ENCODE measurements at regions not wholly inside any gene's neighbourhood (a gene's known extent, or its start where the extent isn't known, plus 50 kb on each side); places are given as distances from the start of the nearest gene placed in this dataset.

DNA sequence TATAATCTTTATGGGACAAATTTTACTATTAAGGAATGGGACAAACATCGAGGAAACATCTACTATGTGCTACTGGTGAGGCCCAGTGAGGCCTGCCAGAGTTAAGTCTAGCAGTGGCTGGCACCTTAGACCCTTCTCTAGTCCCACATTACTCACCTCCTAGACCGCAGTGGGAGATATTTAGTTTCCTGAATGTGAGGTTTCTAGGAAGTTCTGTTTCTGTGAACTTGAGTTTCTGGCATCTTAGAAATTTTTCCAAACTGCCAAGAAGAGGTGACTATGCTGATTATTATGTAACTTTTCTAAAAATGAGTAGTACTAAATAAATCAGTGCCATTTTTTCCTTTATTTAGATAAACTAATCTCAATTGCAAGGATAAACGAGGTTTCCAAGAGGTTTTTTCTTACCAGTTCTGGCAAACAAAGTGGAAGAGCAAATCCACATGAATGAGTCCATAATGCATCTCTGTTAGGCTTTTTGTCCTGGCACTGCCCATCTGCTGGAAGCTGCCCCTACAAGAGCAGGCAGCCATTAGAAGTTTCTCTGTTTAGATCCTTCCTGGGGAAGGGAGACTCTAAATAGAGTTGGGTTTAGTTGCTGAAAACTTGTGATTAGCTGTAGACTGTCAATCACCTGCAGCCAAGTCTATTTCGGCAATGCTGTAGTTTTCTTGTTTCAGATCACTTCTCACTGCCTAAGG lies 348.7 kb downstream of the MAN2A1 start:
- no peak for DNase-seq

DNA sequence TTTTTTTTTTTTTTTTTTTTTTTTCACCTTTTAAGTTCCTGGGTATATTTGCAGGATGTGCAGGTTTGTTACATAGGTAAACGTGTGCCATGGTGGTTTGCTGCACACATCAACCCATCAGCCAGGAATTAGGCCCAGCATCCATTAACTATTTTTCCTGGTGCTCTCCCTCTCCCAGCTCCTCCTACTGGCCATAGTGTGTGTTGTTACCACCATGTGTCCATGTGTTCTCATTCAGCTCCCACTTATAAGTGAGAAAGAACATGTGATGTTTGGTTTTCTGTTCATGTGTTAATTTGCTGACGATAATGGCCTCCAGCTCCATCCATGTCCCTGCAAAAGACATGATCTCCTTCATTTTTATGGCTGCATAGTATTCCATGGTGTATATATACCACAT lies 350.5 kb downstream of the MAN2A1 start:
- DNase-seq, result no peak

DNA sequence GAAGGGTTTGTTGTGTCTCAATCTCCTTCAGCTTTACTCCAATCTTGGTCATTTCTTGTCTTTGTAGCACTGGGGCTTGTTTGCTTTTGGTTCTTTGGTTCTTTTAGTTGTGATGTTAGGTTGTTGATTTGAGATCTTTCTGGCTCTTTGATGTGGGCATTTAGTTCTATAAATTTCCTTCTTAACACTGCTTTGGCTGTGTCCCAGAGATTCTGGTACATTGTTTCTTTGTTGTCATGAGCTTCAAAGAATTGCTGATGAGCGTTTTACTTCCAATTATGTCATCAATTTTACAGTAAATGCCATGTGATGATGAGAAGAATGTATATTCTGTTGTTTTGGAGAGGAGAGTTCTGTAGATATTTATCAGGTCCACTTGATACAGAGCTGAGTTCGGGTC lies 353.3 kb downstream of the MAN2A1 start:
- peak; percentile 9 for DNase-seq

DNA sequence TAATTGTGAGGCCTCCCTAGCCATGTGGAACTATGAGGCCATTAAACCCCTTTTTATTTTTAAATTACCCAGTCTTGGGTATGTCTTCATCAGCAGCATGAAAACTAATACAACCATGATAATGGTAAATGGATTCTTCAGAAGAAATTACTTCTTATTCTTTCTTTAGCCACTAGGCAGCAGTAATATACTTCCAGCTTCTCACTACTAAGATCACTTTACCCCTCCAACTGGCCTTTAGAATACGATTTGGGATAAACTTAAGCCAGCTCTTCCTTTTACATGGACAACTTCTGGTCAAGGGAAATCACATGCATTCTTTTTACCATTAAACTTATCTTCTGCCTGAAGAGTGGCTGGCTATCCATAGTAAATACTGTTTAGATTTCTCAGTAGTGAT lies 355.4 kb downstream of the MAN2A1 start:
- DNase-seq, result no peak

DNA sequence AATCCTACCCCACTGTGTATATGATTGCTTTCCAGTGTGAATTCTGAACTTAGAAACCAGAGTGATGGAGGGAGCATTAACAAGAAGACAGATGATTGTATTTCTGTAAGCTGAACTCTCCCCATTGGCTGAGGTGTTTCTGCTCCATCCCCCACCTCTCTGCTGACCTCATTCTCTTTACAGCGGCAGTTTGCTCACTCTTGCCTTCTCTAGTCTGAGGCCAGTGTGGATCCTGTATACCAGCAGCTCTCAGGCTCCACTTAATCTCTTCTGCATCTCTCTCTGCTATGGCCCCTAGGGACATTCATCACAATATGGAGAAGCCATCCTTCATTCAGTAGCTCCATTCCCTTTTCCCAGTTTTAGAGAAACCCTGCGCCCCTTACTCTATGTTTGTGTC lies 358.8 kb downstream of the MAN2A1 start:
- no peak for DNase-seq

DNA sequence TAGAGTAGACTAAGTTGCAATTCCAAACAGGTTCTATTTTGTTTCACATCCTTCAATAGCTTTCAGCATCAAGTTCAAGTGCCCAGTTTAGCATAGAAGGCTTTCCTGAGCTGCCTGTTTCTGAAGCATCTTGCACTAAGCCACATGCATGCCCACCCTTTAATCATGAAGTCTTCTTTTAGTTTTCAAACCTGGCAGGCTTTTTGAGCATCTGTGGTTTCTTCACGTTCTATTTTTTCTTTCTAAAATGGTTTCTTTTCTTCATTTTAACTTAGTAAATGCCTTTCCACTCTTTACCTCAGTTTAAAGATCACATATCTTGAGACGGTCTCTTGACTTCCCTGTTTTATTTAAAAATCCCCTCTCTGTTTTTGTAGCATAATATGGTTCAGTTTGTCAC lies 360.1 kb downstream of the MAN2A1 start:
- no peak for DNase-seq

DNA sequence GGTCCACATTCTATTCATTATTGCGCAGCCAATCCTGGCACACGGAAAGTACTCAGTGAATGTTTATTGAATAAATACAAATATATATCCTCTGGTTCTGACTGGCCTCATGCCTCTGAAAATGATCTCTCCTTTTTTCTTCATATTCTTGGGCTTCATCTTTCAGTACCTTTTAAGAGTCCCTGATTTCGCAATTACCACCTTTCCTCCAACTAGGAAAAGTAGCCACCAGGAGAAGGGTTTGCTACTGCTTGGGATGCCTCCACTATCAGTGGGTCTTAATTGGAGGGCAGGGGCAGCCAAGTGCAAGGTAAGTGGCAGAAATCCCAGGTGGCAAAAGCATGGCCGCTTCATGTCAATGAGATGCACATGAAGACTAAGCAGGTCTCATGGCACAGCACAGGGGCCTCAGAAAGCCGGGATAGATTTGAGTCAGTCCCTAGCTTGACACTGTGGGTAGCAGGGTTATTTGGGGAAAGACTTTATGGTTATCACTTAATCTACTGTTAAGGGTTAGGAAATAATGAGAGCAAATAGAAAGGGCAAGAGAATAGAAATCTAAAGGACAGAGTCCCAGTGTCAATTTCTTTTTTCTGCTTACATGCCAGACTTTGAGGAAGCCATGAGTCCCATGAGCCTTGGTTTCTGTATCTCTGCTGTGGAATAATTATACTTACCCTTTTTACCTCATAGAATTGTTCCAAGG lies 361.1 kb downstream of the MAN2A1 start:
- no peak for DNase-seq

DNA sequence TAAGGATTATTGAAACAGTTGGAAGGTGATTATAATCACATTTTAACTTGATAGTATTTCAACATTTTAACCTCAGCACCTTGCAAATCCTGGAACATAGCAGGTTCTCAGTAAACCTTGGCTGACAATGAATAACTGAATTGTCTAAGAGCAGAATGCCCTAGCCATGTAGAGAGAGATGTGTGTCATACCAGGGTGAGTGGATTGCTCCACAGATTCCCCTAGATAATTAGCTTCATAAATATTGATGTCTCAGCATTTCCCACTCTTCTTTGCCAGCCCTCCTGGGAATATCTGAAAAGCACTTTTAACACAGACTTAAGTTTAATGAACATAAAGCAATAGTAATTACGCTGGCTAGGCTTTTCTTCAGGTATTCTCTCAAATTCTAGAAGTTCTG lies 363.5 kb downstream of the MAN2A1 start:
- no peak for DNase-seq

DNA sequence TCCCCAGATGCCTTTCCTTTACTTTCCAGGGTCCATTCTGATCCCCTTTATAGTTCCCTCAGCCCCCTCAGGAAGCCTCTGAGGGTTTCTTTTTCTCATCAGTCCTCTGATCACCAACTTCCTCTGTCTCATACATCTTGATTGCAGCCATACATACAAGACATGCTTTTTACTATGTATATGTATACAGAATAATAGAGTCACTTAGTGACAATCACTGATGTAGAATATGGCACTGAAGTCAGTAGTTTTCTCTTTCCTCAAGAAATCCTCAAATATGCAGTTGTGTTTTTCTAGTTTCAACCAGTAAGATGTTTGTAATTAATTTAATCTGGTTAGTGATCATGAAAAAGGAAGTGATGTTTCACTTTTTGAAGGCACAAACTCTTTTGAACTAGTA lies 364.1 kb downstream of the MAN2A1 start:
- no peak for DNase-seq

DNA sequence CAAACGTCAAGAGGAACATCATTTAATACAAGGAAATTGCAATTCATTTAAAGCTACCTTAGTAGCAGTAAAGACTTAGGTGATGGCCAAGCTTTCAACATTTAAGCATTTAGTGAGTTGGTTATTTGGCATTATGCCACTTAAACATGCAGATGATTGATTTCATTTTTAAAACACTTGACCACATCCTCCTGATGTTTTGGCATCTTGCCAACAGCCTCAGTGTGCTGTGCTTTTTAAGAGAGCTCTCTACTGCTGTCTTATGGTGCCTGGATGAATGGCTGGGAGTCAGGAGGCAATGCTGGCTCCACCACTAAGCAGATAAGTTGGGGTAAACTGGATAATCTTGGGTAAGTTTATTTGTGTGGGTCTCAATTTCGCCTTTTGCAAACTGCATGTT lies 364.5 kb downstream of the MAN2A1 start:
- DNase-seq, result peak; percentile 86

DNA sequence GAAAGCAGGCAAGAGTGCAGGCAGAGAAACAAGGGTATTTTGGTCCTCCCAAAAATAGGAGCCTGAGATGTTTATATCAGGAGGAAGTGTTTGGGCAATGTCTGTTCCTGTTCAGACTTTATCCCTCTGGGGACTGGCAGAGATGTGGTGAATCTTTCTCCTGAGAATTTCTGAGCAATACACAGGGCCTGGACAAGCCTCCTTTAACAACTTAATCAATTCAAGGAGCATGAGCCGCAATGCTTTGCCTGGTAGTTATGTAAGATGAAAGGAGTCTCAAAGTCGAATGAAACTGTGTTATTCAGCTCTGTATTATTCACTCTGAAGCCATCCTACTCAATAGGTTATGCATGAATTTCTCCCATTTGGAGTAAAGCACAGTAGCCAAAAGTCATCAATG lies 365.6 kb downstream of the MAN2A1 start:
- no peak for DNase-seq

DNA sequence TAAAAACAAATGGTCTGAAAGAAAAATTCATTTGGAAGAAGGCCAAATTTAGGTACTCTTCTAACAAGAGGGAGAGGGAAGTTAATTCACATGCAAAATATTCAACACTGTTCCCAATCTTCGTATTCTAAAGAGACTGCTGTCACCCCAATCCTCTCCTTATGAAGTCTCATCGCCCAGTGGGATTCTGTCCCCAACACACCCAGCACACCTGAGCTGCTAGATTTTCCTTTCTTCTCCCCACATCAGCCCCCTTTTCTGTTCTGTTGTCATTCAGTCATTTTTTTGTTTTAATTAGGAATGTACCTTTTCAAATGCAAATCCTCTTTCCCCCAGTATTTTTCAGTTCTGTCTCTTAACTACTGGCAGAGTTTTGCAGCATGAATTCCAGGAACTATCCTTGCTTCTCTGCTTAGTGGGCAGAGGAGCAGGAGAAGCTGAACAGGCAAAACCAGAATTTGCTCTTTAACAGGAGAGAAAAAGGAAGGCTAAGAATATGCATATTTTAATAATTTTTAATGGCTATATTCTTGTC lies 366.9 kb downstream of the MAN2A1 start:
- DNase-seq, result no peak

DNA sequence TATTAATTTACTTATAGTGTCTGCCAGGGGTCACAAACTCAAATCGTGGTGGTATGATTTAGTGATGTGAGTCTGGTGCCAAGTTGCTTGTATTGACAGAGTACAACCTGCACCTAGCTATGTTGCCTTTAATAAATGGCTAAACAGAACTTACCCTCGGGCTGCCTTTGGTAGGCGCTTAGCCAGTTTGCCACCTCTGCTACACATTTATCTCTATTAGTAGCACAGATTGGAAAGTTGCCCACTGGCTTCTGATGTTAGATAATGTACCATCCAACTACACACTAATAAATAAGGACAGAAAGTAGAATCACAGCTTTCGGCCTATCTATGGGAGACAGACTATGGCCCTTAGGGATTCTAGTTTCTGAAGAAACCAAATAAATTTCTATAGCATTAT lies 368.4 kb downstream of the MAN2A1 start:
- DNase-seq, result no peak

DNA sequence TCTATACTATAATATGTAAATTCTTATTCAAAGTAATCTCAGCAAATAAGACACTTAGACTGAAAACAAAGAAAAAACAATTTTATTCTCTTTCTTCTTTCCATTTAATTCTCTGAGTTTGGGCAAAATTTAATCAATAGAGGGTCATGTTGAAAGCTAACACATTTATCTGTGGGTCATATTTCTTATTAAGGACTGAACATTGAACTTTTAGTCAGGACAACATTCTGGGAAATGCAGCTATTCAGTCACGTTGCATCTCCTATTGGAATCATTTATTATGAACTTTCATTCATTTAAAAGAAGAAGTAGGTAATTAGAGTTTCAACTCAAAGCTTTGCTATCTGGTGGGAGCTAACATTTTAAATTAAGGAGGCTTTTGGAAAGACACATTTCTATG lies 372.5 kb downstream of the MAN2A1 start:
- DNase-seq, result no peak

DNA sequence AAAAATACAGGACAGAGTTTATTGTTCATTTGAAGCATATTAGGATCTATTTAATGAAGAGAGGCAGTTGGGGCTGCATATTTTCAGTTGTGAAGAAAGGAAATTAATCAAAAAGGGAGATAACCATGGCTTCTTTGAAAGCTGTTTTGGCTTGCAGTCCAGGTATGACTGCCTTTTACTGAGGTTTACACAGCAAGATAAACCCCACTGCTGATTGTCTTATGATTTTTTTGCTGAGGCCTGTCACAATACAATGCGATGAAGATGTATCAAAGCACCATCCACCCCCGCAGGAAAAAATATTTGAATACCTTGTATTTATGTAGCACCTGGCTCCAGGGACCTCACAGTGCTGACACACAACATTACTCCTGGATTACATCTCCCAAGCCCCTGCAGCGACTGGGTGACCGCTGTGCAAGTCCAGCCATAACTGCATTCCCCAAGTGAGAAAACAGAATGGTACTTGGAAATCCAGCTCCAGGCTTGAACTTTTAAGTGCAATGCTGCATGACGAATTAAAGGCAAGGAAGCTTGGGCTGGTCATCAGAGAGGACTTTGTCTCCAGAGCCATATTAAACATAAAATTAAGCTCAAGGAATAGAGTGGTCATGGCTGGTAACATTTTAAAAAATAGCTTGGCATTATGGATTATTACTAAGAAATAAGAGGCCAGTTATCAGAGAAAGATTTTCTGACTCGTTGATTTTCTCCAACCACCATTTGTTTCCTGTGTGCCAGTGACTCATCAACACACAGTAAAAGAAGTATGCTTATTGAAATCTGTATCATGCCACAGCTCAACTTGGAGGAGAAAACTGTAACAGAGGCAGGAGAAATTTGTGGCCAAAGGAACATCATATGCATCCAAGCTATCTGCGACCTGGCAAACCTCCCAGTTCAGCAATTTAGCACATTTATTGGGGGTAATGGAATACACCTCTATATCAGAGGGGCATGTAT lies 374.2 kb downstream of the MAN2A1 start:
- no peak for DNase-seq

DNA sequence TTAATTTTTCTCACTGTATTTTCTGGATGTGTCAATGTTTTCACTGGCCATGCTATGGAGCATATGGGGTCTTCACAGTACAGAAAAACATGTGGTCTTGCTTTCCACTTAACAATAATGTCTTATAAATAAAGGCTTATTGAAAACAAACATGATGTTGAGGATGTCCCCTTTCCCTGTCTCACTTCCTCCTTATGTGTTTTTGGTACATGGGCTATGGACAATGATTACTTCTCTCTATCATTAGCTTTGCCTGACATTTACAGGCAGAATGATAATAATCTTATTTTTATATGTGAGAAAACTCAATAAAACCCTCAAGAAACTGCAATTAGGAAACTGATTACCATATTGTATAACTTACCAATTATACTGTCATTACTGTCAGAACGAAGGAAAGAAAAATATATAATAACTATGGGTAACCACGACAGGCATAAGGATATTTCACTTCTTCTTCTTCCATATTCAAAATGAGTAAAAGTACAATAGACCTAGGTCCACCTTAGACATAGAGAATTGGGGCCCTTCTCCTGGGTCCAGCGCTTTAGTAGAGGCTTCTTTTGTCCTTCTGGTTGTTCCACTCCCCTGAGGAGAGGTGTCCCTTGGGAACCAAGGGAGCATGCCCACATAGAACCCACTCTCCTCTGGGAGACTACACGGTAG lies 375.0 kb downstream of the MAN2A1 start:
- no peak for DNase-seq

DNA sequence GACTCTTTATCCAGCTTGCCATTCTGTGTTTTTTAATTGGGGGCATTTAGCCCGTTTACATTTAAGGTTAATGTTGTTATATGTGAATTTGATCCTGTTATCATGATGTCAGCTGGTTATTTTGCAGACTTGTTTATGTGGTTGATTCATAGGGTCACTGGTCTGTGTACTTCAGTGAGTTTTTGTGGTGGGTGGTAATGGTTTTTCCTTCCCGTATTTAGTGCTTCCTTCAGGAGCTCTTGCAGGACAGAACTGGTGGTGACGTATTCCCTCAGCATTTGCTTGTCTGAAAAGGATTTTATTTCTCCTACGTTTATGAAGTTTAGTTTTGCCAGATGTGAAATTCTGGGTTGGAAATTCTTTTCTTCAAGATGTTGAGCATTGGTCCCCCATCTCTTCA lies 381.1 kb downstream of the MAN2A1 start:
- no peak for DNase-seq

DNA sequence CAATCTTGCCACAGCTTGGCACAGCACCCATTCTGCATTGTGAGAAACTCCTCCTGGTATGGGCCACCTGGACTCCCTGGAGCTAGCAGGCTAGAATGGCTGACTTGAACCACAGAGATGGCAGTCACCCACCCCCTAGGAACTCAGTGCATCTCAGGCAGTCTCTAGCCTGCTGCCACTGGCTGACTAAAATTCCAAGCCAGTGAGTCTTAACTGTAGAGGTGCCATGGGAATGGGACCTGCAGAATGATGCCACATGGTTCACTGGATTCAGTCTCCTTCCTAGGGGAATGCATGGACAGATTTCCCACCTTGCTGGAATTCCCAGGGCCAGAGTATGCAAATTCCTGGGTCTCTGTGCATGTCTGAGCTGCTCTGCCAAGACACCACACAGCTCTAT lies 382.9 kb downstream of the MAN2A1 start:
- no peak for DNase-seq

DNA sequence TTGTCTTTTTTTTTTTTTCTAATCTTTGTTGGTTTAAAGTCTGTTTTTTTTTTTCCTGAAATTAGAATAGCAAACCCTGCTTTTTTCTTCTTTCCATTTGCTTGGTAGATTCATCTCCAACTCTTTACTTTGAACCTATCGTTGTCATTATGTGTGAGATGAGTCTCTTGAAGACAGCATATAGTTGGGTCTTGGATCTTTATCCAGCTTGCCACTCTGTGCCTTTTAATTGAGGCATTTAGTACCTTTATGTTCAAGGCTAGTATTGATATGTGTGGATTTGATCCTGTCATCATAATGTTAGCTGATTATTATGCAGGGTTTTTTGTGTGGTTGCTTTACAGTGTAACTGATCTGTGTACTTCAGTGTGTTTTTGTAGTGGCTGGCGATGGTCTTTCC lies 383.8 kb downstream of the MAN2A1 start:
- no peak for DNase-seq

DNA sequence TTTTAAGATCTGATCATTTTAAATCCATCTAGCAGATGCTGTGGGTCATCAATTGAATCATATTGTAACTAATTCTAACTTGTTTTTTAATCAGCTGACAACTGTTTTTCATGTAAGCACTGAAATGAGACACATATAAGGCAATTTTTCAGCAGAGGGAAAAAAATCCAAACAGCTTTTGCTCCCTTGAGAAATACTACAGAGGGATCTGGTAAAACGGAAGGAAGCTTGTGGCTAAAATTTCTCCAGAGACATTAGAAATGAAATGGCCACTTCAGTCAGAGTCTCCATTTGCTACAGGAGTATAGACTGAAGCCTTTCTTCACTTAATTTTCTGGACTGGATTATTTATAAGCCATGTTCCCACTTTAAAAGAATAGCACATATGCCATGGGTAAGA lies 385.9 kb downstream of the MAN2A1 start:
- DNase-seq, result no peak

DNA sequence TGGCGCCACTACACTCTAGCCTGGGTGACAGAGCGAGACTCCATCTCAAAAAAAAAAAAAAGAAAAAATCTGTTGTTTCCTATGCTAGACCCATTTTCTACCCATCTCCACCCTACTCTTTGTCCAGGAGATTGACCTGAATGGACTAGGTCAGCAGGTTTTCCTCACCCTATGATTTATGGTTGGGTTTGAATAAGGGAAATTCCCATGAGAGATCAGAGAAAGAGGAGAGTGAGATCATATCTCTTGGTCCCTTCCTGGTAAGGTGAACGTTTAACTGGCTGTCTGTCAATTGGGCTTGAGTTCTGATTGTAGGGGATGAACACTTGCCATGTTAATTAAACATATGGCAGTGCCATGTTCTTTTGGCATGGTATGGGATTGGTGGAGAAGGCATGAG lies 387.4 kb downstream of the MAN2A1 start:
- DNase-seq, result no peak

DNA sequence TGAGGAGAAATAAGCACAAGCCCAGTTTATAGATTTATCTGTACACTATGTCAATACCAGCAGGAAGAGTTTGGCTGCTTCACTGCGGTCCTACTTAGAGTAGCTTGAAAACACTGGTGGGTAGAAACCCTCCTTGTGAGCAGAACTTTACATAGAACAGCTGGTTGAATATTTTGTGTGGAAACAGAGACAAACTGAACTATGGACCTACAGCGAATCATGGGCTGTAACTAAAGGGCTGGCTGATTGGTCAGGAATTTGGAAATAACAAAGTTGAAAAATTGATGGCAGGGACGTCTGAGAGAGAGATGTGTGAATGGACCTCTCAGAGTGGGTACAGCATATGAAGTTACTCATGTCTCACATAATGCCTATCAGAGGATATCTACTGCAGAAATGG lies 392.5 kb downstream of the MAN2A1 start:
- DNase-seq, result no peak

DNA sequence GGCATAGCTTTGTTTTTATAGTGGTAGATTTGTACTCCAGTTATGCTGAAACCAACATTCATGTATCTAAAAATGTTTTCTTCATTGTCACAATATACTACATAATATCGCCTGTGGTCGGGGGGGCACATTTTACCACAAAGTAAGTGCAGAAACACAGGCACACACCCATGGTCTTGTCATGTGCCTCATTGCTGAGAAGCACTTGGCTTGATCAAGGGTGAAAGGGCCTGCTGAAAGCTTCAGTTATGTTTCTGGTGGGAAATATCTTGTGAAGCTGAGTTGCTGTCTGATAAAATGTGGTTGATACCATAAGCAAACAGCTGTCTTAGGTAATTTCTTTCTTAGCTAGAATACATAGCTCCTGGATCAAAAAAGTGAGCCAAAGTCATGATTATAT lies 393.1 kb downstream of the MAN2A1 start:
- DNase-seq, result no peak

Data from CD4-positive, alpha-beta T cell treated with Interleukin-12 subunit alpha and Interleukin-12 subunit beta, for 1 hour (primary cell).